ENCODE measurements at regions not wholly inside any gene's neighbourhood (a gene's known extent, or its start where the extent isn't known, plus 50 kb on each side); places are given as distances from the start of the nearest gene placed in this dataset.

DNA sequence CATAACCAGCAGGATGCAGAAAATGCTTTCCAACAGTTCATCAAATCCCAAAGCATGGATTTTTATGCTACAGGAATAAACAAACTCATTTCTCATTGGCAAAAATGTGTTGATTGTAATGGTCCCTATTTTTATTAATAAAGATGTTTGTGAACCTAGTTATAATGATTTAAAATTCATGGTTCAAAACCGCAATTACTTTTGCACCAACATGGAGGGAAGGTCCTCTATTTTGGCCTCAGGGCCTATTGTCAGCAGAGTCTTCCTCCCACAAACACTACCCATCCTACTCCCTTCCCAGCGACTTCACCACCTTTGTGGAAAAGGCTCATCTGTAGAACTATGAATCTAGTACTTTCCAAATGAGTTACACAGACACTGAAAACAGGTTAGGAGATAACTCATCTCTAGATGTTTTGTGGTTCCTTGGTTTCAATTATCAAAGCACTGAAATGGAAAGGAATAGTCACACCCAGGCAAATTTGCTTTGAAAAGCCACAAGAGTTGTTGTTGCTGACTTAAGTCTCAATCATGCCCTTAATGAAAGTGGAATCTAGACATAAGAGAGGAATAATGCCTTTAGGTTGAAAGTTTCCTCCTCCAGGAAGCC is 59.4 kb upstream of the FRMD4A start:
- TF ChIP-seq, protein P1, sequence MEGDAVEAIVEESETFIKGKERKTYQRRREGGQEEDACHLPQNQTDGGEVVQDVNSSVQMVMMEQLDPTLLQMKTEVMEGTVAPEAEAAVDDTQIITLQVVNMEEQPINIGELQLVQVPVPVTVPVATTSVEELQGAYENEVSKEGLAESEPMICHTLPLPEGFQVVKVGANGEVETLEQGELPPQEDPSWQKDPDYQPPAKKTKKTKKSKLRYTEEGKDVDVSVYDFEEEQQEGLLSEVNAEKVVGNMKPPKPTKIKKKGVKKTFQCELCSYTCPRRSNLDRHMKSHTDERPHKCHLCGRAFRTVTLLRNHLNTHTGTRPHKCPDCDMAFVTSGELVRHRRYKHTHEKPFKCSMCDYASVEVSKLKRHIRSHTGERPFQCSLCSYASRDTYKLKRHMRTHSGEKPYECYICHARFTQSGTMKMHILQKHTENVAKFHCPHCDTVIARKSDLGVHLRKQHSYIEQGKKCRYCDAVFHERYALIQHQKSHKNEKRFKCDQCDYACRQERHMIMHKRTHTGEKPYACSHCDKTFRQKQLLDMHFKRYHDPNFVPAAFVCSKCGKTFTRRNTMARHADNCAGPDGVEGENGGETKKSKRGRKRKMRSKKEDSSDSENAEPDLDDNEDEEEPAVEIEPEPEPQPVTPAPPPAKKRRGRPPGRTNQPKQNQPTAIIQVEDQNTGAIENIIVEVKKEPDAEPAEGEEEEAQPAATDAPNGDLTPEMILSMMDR (IDR thresholded peaks at IDR 0.05): no peak
- TF ChIP-seq POLR2A (IDR thresholded peaks at IDR 0.05): no peak
- no peak for TF ChIP-seq EP300 (IDR thresholded peaks at IDR 0.05)
- TF ChIP-seq POLR2AphosphoS5 (IDR thresholded peaks at IDR 0.05): no peak

Data from suprapubic skin (tissue), 4 donors.